ENCODE measurements at regions not wholly inside any gene's neighbourhood (a gene's known extent, or its start where the extent isn't known, plus 50 kb on each side); places are given as distances from the start of the nearest gene placed in this dataset.

GRCh38 chr15:29403772-29404171, 134.2 kb upstream of the NSMCE3 start:
- no peak overlapping the region for H3K27ac Mint-ChIP-seq
- DNase-seq (ENCODE audit: extremely low spot score, unreplicated experiment) = no peak
- no peak overlapping the region for H3K4me3 Mint-ChIP-seq
- H3K4me1 Mint-ChIP-seq (ENCODE audit: unreplicated experiment) = no peaks in the 10 kb centered on the region
- no peaks in the 10 kb centered on the region for H3K27me3 Mint-ChIP-seq
- TF ChIP-seq, protein P1, sequence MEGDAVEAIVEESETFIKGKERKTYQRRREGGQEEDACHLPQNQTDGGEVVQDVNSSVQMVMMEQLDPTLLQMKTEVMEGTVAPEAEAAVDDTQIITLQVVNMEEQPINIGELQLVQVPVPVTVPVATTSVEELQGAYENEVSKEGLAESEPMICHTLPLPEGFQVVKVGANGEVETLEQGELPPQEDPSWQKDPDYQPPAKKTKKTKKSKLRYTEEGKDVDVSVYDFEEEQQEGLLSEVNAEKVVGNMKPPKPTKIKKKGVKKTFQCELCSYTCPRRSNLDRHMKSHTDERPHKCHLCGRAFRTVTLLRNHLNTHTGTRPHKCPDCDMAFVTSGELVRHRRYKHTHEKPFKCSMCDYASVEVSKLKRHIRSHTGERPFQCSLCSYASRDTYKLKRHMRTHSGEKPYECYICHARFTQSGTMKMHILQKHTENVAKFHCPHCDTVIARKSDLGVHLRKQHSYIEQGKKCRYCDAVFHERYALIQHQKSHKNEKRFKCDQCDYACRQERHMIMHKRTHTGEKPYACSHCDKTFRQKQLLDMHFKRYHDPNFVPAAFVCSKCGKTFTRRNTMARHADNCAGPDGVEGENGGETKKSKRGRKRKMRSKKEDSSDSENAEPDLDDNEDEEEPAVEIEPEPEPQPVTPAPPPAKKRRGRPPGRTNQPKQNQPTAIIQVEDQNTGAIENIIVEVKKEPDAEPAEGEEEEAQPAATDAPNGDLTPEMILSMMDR (conservative IDR thresholded peaks at IDR 0.05) = no peak
- no peaks in the 10 kb centered on the region for H3K36me3 Mint-ChIP-seq
- no peaks in the 10 kb centered on the region for H3K9me3 Mint-ChIP-seq

GRCh38 chr15:29401644-29402043, 132.0 kb upstream of the NSMCE3 start:
- H3K36me3 Mint-ChIP-seq = no peaks in the 10 kb centered on the region
- TF ChIP-seq, protein P1 (conservative IDR thresholded peaks at IDR 0.05) = no peak
- no peak overlapping the region for H3K4me3 Mint-ChIP-seq
- no peak overlapping the region for H3K27ac Mint-ChIP-seq
- no peak for DNase-seq (ENCODE audit: extremely low spot score, unreplicated experiment)
- no peaks in the 10 kb centered on the region for H3K9me3 Mint-ChIP-seq
- no peaks in the 10 kb centered on the region for H3K27me3 Mint-ChIP-seq
- no peaks in the 10 kb centered on the region for H3K4me1 Mint-ChIP-seq (ENCODE audit: unreplicated experiment)

DNA sequence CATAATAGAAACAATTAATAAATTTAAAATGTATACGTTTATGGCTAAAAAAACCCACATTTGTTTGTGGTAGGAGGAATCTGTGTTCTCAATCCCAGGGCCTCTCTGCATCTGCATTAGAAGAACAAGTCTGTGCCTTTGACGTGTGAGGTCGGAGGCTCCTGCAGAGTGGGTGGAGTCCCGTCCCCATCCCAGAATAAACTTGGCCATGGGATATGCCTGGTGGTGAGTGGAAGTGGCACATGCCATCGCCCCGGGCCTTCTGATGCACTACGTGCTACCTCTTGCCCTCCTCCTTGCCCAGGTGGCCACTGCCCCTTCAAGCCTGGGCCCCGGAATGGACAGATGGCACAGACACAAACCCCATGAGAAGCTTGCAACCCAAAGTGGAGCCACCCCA, 131.1 kb upstream of the NSMCE3 start:
- Mint-ChIP-seq H3K27me3 (no peaks in the 10 kb centered on the region), H3K4me1 (ENCODE audit: unreplicated experiment) (no peaks in the 10 kb centered on the region), H3K4me3 (no peak overlapping the region), H3K36me3 (no peaks in the 10 kb centered on the region), H3K9me3 (no peaks in the 10 kb centered on the region), H3K27ac (no peak overlapping the region)
- no peak for DNase-seq (ENCODE audit: extremely low spot score, unreplicated experiment)
- TF ChIP-seq, protein P1 (conservative IDR thresholded peaks at IDR 0.05) = no peak

GRCh38 chr15:29398907-29399306, 129.3 kb upstream of the NSMCE3 start:
- no peak overlapping the region for H3K27ac Mint-ChIP-seq
- no peaks in the 10 kb centered on the region for H3K27me3 Mint-ChIP-seq
- no peaks in the 10 kb centered on the region for H3K9me3 Mint-ChIP-seq
- TF ChIP-seq, protein P1 (conservative IDR thresholded peaks at IDR 0.05) = no peak
- no peaks in the 10 kb centered on the region for H3K4me1 Mint-ChIP-seq (ENCODE audit: unreplicated experiment)
- no peak for DNase-seq (ENCODE audit: extremely low spot score, unreplicated experiment)
- no peaks in the 10 kb centered on the region for H3K36me3 Mint-ChIP-seq
- no peak overlapping the region for H3K4me3 Mint-ChIP-seq

- Mint-ChIP-seq H3K9me3 (peaks cover 5% of the 10 kb centered on the region), H3K4me3 (no peak overlapping the region), H3K4me1 (ENCODE audit: unreplicated experiment) (no peaks in the 10 kb centered on the region), H3K27ac (no peak overlapping the region), H3K36me3 (no peaks in the 10 kb centered on the region), H3K27me3 (no peaks in the 10 kb centered on the region)
- TF ChIP-seq, protein P1 (conservative IDR thresholded peaks at IDR 0.05) = no peak
- no peak for DNase-seq (ENCODE audit: extremely low spot score, unreplicated experiment)
These were observed 126.7 kb upstream of the NSMCE3 start for GRCh38 chr15:29396176-29396811.

- Mint-ChIP-seq H3K27ac (no peak overlapping the region), H3K4me3 (no peak overlapping the region), H3K27me3 (no peaks in the 10 kb centered on the region), H3K9me3 (peaks cover 5% of the 10 kb centered on the region), H3K36me3 (no peaks in the 10 kb centered on the region), H3K4me1 (ENCODE audit: unreplicated experiment) (no peaks in the 10 kb centered on the region)
- no peak for DNase-seq (ENCODE audit: extremely low spot score, unreplicated experiment)
- TF ChIP-seq, protein P1 (conservative IDR thresholded peaks at IDR 0.05) = no peak
These were observed 123.8 kb upstream of the NSMCE3 start for GRCh38 chr15:29393443-29393842.

Data from type B pancreatic cell (in vitro differentiated cells).